Posterior vena cava (tissue), 2 donors: ENCODE measurements at regions not wholly inside any gene's neighbourhood (a gene's known extent, or its start where the extent isn't known, plus 50 kb on each side); places are given as distances from the start of the nearest gene placed in this dataset.
A peak's percentile ranks its signal among the peaks of the same experiment; 100 is the strongest.
"Not testable (repeated sequence)": the region's sequence is repeated elsewhere in the genome, so short reads cannot be mapped to it uniquely, and the experiment has no call there.

Experiments
- DNase-seq: peaks from one replicate; pipeline ENCODE4 v3.0.0-alpha.2; 2020; ENCODE audit warnings: low spot score
- intact Hi-C, 2 donors: fragments of 100-400 bp; cut with DNase I; formaldehyde crosslinking; loops; one replicate each; pipeline versions ENCODE4 v1.14.1 to v1.14.2; 2022 to 2023
- donor health status: DM: yes; HTN: yes; CAD: no.
- donor health status: DM: yes; HTN: yes; CAD: no.

DNA sequence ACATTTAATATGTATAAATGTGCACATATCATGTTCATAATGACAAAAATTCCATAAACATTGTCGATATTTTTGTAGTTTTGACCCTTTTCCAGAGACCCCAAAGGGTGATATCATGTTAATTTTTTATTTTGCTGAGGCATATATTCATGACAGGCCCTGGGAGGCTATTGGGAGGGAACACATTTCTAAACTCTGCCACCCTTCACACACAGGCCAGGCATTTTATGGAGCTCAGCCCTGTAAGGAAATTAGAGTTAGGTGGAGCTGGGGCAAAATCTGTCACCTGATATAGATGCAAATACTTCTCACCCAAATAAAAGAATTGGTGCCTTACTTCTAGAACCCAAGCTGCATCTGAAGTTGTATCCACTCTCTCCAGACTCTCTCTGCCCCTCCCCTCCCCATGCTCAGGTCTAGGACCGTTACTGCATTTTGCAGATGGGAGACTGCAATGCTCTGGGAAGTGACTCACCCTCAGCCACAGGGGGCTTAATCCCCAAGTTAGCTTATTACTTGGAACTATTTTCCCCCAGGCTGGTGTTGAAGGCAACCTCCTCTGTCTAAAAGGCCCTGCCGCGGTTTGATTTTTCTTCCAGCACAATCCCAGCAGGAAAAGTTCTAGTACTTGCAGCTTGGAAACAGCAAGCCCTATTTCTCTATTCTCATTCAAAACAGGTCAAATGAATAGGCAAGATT lies 238.9 kb downstream of the EMP1 start:
- DNase-seq = no peak
- intact Hi-C loops = no loop called here

DNA sequence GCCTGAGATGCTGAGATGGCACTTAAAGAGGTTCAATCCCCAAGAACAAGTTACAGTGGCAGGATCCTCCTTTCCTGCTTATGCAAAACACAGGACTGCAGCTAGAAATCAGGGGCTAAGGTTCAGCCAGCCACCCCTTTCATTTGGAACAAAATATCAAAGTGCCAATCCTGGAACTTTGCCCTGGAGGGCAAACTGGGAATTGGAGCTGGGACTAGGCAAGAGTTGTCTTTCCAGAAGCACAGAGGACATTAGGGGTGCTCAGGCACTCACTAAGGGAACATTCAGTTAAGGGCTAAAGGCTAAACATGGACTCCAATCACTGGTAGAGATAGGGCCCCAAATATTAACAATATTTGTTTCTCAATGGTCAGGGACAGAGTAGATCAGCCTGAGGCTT lies 237.2 kb downstream of the EMP1 start:
- no peak for DNase-seq
- intact Hi-C loops = no loop called here

DNA sequence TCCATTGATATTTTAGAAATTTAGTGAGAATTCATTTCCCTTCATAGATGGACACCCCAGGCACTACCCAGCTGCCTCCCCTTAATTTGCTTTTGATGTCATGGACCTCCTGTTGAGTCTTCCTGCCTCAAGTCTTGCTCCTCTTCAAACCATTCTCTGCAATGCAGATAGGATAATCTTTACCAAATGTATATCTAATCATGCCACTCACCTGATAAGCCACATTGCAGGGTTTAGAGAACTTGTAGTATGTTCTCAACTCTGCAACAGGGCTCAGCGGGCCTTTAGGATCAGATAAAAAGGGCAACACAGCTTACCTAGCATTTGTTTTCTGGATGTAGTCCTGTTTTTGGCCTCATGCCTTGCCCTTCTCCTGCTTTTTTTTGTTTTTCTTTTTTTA lies 234.5 kb downstream of the EMP1 start:
- intact Hi-C loops = no loop called here
- no peak for DNase-seq

DNA sequence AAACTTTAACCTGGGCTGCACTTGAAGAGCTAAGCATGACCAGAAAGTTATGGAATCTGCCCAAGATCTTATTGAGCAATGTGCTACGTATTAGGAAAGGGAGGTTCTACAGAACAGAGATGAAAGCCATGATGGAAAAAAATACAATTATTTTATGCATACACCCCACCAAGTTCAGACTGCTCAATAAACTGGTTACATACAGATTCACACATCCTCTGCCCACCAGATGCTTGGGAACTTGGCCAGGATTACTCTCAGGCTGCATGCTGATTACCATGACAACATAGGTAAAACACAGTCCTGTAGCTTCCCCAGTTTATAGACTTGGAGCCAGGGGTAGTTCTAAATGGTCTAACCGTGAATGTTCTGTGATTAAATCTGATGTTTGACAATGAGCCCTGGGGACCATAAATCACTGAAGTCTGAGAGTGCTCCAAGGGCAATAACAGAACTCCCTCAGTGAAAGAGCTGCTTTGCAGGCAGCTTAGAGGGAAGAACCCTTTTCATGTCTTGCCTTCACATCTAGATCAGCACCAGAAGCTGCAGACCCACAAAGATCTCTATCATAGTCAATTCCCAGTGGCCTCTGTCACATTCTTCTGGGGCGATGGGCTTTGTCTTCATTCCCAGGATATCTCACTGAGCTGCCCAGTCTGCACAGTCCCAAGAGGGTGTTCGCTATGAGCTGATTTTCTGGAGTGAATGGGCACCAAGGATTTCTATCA lies 232.2 kb downstream of the EMP1 start:
- no peak for DNase-seq
- intact Hi-C loops = no loop called here

DNA sequence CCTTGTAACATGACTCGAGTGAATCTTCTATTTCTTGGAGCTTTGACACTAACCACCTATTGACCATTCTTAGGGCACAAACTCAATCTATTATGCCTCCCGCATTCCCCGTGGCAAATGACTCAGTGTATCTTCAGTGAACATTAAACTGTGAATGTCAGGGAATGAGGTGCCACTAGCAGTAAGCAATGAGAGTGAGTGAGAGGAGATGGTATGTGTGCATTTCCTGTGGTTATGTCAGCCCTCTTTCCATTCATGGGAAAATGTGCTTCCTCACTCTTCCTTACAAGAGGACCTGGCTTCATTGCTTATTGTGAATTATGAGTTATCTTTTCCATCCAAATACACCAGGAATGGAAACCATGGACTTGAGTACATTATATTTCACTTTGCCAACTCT lies 229.2 kb downstream of the EMP1 start:
- intact Hi-C loops = no loop called here
- no peak for DNase-seq

DNA sequence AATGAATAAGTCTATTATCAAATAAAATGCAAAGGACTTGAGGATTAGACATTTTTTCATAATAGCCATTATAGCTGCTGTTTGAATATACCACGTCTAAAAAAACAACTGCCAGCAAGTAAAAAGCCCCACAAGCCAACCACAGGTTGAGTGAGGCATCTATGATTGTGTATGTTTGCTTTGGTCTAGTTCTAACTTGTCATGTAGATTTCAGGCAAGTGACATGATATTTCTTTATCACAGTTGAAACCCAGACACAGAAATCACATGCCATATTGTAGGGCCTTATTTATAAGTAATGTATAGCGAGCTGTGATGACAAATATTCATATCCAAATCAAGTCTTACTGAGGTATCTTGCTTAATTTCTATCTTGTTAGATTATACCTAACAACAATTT lies 225.8 kb downstream of the EMP1 start:
- intact Hi-C loops = no loop called here
- no peak for DNase-seq

DNA sequence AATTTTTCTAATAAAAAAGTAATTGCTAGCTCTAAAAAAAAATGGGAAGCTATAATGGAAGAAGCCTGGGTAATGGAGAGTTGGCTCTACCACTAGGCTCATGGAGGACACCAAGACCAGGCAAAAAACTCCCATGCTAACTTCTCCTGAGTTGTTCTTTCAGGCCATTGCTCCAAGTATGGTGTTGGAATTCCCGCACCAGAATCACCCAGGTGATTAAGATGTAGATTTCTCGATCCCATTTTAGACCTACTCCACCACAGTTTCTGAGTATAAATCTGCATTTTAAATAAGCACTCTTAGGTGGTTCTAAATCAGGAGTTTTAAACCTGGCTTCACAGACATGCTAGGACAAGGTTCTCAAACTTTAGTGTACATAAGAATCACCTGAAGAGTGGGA lies 221.0 kb downstream of the EMP1 start:
- intact Hi-C loops = no loop called here
- DNase-seq = no peak

DNA sequence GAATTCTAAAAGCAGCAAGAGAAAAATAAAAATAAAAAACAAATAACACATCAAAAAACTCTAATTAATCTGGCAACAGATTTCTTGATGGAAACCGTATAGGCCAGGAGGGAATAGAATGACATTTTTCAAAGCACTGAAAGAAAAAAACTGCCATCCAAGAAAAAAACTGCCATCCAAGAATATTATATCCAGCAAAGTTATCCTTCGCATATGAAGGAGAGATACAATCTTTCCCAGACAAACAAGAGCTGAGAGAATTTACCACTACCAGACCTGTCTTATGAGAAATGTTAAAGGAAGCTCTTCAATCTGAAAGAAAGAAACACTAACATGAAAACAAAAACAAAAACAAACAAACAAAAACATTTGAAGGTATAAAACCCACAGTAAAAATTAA lies 214.8 kb downstream of the EMP1 start:
- no peak for DNase-seq

DNA sequence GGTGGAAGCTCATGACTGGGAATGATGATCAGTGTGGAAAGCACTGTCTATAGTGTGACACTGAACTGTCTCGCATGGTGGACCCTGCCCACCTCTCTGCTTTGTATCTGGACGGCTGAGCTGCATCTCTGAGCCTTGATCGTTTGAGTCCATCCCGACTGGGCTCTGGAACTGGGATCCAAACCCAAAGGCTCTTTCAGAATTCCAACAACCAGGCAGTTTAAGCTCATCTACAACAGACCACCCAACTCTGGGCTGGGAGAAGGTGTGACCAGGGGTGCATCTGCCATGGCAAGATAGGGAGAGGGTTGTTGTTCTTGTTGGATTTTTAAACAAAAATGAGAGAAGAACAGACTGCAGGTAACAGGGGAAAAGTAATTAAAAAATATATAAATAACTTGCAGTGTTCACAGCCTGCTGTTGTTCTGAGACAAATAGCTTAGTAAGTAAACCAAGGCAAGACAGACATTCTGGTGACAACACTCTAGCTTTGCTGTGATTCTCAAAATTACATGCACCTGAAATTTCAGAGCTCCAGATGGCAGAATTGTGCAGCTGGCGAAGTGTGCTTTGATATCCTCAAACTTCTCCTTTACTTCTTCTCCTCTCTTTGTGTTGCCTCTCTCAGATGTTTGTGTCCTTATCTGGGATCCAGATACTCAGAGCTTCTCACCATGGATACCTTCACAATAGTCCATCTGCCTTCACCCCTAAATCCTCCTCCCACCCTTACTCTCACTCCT lies 209.6 kb downstream of the EMP1 start:
- DNase-seq = no peak
- intact Hi-C loops = no loop called here

More for the DNA sequence above, 214.8 kb downstream of the EMP1 start:
- intact Hi-C loops = no loop called here

DNA sequence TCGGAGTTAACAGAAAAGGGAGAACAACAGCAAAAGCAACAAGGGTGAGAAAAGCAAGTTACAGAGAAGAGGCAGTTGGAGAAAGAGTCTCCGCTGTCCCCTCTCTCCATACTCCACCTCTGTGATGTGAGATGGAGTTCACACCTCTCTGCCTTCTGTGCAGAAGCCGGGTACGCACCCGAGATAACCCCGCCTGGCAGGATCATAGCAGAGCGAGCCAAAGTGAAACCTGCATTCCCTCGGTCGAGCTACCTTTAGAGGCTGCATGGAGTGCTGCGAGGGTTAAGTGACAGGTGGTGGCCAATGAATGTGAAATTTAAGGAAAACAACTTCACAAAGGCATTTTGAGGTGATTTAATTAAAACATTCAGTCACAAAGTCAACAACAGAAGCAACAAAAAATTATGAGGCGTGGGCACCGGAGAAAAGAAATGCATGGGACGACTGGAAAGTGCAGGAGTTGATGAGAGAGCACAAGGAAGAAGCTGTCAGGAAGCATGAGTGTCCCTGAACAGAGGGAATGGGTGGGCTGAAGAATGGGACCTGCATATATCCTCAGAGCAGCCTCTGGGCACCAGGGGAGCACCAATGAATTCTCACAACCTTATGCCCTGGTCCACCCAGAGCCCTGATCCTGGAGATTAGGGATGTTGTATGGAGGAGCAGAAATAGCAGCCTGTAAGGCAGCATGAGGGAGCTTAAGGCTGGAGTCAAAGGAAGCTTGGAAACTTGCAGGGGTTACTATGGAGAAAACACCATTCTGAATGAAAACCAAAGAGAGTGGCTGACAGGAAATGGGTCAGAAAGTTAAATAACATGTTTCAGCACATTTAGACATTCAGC lies 208.3 kb downstream of the EMP1 start:
- DNase-seq = no peak

DNA sequence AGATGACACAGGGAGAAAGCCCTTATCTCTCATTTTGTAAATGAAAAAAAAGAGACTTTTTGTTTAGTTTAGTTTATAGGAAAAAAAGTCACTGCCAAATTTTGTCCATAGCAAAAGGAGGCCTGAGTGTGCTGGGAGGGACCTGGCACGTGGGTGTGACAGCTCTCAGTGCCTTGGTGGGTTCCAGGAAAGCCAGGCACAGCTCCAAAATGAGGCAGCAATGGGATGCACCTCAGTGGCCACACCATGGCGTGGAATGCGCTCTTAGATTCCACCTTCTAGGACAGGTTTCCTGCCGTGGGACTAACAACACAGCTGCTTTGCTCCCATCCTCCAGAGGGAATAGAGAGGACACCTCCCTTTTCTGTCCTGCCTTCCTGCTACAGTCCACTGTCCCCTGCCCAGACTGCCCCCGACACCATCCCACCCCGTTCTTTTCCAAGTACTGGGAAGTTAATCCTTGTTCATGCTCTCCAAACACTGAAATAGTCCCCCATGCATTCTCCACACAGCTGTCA lies 207.6 kb downstream of the EMP1 start:
- no peak for DNase-seq
- intact Hi-C loops = no loop called here

More for the DNA sequence above, 208.3 kb downstream of the EMP1 start:
- intact Hi-C loops = no loop called here

DNA sequence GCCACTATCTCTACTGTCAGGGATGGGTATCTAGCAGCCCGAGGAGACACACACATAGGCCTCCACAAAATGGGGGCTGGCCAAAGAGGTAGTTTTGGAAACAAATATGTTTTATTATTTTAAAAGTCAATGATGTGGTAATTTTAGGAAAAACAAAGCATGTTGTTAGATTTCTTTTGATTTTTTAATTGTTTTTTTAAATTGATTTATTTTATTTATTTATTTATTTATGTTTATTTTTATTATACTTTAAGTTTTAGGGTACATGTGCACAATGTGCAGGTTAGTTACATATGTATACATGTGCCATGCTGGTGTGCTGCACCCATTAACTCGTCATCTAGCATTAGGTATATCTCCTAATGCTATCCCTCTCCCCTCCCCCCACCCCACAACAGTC lies 194.8 kb downstream of the EMP1 start:
- DNase-seq, intact Hi-C loops: not testable (repeated sequence)

DNA sequence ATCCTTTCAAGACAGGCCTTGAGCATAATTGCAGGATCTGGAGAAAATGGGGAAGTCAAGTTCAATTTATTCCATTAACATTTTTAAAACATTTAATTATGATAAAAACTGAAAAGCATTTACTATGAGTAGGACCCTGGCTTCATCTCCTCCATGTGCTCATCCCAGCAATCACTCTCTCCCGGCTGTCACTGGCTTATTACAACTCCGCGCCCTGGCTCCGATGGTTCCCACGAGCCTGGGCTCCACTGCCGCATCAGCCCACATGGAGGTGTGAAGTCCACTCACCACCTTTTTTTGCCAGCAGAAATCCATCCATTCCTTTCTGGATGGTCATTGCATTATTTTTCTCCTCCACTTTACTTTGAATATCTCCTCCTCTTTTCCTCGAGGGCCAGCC lies 194.4 kb downstream of the EMP1 start:
- intact Hi-C loops = no loop called here

DNA sequence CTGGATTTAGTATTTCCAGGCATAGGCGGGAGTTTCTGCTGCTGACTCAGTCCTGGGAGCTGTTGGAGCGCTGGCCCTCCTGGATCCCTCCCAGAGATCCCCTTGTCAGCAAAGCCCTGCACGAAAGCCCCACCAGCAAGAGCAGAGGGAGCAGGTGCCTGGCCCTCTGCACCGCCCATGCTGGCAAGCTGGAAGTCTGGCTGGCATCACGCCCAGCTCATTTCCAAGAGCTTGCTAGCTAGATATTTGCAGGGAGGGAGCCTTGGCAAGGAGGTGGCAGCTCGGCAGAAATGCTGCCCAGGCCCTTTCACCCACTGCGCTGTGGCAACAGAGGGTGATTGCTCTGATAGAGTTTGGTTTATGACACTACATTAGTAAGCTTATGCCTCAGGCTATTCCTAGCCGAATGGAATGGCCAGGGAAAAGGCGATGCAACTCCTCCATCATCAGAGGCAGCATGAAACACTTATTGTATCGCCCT lies 193.9 kb downstream of the EMP1 start:
- intact Hi-C loops = no loop called here
- peak; percentile 90 for DNase-seq

More for the DNA sequence above, 194.4 kb downstream of the EMP1 start:
- DNase-seq = no peak

DNA sequence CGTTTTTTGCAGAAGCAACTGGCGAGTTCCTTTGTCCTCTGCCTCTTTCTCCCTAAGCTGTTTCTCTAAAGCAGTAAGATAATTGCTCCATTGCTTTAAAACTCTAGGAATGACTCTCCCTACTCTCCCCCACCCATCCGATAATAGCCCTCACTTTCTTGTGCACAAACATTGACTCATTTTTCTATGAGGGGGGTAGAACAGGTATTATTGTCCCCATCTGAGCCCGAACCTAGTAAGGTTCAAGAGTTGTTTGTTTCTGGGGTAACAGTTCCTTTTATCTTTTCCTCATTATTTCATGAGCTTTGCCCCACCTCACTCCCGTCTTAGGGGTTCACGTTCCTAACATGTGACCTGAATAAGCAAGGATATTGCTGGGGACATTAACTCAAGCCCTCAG lies 190.6 kb downstream of the EMP1 start:
- intact Hi-C loops = no loop called here
- DNase-seq = no peak

DNA sequence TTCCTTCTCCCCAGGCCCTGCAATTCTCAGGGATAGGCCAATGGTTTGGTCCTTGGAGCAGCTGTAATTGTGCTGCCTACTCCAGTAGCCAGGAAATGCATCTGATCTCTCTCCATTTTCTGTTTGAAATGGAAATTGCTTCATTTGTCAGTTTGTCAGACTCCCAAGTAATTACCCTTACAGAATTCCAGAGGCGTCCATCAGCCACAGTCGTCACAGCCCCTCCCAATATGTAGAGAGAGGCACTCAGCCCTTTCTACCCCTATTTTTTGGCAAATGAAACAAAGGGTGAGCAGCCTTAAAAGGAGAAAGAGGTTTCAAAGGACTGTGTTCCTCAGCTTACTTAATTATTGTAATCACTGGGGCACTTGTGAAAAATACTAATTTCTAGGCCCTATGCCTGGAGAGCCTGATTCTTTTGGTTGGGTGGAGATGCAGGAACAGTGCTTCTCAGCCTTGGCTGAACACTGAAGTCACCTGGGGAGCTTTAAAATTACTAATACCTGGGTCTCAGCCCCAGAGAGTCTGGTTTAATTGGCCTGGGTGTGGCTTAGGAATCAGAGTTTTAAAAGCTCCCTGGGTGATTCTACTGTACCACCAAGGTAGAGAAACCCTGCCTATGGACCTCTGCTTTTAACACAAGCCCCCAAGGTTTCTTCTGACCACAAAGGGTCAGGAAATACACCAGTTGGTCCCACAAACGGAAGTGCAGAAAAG lies 190.0 kb downstream of the EMP1 start:
- intact Hi-C loops = no loop called here
- no peak for DNase-seq

DNA sequence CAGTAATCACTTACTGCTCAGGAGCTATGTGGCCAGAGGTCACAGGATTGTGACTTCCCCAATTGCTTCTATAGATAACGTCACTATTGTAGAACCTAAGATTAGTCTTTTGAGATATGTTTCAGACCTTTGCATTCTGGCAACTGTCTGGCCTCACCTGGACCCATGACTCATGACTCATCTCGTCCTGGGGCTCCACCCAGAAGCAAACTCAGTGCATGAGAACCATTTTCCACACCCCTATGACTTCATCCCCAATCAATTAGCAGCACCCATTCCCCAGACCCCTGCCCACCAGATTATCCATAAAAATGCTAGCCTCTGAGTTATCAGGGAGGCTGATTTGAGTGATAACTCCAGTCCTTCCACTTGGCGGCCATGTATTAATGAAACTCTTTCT lies 186.9 kb downstream of the EMP1 start:
- DNase-seq = no peak
- intact Hi-C loops = no loop called here

DNA sequence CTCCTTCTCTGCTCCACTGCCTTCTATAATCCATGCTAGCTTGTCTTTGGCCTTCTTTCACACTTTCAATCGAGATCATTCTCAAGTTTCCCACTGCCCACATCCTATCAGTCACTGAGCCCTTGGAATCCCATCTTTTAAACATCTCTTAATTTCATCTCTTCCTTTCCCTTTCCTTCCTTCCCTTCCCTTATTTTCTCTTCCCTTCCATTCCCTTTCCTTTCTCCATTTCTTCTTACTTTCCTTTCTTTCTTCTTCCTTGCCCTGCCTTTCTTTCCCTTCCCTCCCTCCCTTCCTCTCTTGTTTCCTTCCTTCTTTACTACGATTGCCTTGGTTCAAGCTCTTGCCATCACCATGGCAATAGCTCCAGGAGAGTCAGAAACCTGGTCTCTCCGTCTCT lies 183.8 kb downstream of the EMP1 start:
- no peak for DNase-seq
- intact Hi-C loops = no loop called here
